ENCODE measurements at regions not wholly inside any gene's neighbourhood (a gene's known extent, or its start where the extent isn't known, plus 50 kb on each side); places are given as distances from the start of the nearest gene placed in this dataset.
"Not testable (repeated sequence)": the region's sequence is repeated elsewhere in the genome, so short reads cannot be mapped to it uniquely, and the experiment has no call there.

DNA sequence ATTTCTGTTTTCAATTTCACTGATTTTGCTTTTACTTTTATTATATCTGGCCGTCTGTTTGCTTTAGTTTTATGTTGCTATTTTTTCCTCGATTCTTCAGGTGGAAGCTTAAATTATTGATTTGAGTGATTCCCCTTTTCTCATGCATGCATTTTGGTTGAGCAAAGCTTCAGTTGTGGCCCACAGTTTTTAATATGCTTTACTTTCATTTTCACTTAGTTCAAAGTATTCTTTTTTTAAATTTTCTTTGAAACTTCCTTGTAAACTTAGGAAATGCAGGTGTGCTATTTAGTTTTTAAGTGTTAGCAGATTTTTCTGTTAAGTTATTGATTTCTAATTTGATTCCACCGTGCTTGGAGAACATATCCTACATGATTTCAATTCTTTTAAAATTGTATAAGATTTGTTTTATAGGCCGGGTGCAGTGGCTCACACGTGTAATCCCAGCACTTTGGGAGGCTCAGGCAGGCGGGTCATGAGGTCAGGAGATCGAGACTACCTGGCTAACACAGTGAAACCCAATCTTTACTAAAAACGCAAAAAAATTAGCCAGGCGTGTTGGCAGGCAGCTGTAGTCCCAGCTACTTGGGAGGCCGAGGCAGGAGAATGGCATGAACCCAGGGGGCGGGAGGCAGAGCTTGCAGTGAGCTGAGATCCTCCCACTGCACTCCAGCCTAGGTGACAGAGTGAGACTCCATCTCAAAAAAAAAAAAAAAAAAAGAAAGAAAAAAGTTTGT, 531.2 kb downstream of the KIF2B start:
- DNase-seq (ENCODE audit: low read depth in 2 of 2), result no peak

DNA sequence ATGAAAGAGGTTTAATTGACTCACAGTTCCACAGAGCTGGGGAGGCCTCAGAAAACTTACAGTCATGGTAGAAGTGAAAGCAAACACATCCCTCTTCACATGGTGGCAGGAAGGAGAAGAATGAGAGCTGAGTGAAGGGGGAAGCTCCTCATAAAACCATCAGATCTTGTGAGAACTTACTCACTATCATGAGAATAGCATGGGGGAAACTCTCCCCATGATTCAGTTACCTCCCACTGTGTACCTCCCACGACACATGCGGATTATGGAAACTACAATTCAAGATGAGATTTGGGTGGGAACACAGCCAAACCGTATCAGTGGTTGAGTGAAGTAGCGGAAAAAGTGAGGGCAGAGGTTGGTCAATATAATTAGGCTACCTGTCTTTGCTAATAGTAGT, 538.3 kb downstream of the KIF2B start:
- not testable (repeated sequence) for DNase-seq (ENCODE audit: low read depth in 2 of 2)

DNA sequence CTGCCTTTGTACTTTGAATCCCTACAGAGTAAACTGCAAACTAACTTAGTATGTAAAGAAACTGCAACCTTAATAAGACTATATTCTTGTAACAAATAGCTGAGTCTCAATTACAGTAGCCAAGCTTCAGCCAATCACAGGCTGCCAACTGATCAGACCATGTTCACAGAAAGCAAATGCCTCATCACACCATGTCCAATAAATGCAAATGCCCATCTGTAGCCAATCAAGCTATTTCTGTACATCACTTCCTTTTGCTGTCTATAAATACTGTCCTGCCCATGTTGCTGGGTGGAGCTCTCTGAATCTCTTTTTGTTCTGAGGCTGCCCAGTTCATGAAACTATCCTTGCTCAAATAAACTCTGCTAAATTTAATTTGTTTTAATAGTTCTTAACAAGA, 531.7 kb upstream of the TOM1L1 start:
- DNase-seq (ENCODE audit: low read depth in 2 of 2), result no peak

DNA sequence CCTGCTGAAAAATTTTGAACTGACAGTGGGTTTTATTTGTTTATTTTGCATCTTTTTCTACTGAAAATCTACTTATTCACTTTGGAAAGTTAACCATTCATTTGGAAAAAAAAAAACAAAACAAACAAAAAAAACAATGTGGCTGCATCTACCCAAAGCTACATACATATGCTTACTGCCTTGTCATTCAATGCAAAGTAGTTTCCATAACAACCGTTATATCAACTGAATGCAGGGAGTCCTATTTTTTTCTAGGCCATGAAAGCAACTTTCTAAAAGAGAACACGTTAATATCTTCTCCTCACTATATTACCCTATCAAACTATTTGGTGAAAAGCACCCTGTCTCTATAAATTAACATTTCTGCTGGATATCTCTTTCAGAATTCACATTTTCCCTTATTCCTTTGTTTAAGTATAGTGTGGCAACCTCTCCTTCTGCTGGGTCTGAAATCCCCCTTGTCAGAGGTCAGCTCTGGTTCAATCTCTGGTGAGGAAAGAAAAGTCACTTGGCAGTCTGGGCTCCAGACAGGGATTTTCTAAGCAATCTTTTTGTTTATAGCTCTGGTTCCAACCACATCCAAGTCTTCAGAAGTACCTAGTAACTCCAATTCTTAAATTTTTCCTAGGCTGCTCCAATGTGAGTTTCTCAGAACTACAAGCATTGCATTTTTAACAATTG, 528.4 kb upstream of the TOM1L1 start:
- no peak for DNase-seq (ENCODE audit: low read depth in 2 of 2)

DNA sequence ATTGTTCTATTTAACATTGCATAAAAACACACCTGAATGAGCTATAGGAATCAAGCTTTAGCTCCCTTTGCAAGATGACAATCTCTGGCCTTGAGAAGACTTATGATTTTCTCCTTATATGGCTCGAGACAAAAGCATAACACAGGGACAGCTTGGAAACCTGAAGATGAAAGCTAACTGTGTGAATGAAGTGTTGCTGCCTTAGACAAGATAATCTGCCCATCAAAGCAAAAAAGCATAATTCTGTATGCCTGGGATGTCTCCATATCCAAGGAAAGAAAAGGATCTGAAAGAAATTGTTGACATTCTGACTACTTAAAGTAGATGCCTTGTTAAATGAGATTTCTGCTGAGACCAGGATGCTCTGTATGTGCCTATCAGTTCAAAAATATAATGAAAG, 526.7 kb upstream of the TOM1L1 start:
- no peak for DNase-seq (ENCODE audit: low read depth in 2 of 2)

DNA sequence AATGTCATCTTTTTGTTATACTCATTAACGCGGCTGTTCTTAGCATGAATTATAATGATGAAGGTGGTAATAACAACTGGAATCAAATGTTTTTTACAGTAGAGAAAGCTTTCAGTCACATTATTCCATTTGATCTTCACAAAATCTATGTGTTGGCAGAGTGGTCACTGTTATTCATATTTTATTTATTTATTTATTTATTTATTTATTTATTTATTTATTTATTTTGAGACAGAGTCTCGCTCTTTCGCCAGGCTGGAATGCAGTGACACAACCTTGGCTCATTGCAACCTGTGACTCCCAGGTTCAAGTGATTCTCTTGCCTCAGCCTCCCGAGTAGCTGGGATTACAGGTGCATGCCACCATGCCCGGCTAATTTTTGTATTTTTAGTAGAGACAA, 524.2 kb upstream of the TOM1L1 start:
- not testable (repeated sequence) for DNase-seq (ENCODE audit: low read depth in 2 of 2)

DNA sequence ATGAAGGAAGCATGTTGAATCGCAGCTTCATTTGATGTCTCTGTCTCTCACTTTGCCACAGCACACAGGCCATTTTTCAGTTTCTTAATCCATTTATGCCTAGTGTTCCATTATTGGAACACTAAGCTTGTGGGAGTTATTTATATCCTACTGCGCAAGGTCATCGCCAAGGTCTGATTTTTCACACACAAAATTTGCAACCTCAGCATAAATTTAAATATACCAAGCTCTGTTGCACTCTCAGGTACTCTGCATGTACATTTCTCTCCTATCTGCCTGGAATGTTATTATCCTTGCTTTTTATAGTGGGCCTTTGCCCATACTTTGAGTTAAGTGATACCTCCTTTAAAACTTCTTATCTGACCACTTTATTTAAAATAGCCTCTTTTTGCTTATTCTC, 519.2 kb upstream of the TOM1L1 start:
- no peak for DNase-seq (ENCODE audit: low read depth in 2 of 2)

DNA sequence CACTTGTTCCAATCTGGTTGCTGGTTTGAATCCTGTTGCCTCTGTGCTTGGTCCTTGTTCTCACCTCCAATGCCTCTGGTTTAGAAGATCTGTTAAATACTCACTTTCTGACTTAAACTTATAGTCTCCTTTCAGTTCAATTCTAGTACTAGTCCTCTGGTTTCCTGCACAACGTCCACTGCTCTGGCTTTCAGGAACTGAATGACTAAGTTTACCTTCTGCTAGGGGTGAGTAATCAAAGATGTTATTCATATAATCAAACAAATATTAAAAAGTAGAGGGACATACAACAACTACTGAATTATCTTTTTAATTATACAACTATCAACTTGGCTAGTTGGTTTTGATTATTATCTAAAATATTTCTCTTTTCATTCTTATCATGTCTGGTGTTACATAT, 496.4 kb upstream of the TOM1L1 start:
- DNase-seq (ENCODE audit: low read depth in 2 of 2), result no peak

DNA sequence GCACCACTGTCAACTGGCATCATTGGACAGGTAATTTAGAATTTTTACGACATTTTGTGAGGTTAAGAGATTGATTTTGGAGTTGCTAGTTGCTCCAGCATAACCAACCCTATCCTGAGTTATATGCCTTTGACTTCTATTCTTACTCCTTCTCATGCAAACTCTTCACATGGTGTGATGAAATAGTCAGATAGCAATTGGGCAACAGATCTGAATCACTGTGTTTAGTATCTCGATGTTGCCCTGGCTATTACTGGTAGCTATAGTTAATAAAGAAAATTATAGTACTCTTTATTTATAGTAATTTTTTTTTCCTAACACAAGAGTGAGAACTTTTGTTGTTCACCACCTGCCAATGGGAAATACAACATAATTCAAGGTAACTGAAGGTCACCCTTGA, 494.8 kb upstream of the TOM1L1 start:
- no peak for DNase-seq (ENCODE audit: low read depth in 2 of 2)

DNA sequence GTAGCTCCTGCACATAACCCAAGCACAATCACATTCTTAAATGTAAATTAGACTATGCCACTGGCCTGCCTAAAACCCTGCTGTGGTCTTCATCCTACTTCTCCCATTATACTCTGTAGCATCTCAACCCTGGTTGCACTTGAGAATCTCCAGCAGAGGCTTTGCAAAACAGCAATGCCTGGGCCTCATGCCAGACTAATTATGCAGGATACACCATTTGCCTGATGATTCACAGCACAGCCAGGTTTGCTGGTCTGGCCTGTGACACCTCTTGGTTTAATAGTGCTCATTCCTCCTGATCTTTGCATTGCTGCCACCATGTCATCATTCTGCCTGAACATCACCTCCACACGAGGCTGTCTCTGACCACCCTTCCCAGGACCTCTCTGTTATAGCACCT, 491.9 kb upstream of the TOM1L1 start:
- no peak for DNase-seq (ENCODE audit: low read depth in 2 of 2)

DNA sequence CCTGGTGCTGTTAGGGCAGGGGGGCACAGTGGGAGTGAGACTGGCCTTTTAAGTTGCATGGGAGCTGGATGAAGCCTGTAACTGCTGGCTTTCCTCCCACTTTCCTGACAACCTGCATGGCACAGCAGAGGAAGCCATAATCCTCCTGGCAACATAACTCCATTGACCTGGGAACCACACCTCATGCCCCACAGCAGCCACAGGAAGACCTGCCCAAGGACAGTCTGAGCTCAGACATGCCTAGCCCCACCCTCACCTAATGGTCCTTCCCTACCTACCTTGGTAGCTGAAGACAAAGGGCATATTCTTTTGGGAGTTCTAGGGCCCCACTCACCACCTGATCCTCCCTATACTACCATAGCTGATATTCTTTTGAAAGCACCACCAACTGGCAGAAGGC, 482.2 kb upstream of the TOM1L1 start:
- no peak for DNase-seq (ENCODE audit: low read depth in 2 of 2)

DNA sequence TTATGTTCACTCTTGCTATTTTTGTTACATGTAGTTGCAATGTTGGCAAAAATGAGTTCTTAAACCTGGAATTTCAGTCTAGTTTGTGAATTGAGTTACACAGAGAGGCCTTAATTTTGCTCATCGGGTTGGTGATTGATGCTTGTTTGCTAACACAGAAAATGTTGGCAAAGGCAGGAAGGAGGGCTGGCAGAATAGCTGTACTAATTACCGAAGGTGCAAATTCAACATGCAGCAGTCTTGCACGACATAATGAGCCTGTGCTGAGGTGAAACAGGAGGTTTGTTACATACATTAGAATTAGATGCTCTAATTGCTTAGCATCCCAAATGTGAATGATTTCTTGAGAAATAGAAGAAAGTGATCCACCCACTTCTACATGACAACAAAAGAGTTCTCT, 475.0 kb upstream of the TOM1L1 start:
- no peak for DNase-seq (ENCODE audit: low read depth in 2 of 2)

DNA sequence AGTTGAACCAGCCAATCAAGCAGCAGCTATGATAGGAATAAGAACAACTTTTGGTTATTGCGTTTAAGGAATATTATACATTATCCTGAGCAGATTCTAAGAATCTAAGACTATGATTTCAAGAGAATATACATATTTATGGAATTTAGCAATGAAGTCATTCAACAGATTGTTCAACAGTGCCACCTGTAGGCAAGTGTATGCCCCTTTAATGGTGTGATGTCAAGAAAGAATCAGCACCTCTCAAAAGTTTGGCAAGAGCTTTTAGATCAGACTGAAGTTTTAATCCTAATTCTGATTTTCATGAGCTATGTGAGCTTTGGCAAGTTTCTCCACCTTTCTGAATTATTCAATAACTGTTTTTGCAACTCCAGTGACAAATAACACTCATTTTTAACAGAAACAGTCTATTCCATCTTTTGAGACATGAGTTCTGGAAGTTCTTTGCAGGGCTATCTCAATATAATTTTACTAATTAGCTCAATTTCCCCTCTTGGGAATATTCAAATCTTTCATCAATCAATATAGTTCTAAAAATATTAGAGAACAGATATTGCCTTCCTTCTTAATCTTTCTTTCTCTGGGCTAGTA, 474.3 kb upstream of the TOM1L1 start:
- DNase-seq (ENCODE audit: low read depth in 2 of 2), result no peak

DNA sequence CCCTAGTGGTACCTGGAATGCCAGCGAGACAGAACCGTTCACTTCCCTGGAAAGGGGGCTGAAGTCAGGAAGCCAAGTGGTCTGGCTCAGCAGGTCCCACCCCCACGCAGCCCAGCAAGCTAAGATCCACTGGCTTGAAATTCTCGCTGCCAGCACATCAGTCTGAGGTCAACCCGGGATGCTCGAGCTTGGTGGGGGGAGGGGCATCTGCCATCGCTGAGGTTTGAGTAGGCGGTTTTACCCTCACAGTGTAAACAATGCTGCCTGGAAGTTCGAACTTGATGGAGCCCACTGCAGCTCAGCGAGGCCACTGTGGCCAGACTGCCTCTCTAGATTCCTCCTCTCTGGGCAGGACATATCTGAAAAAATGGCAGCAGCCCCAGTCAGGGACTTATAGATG, 464.7 kb upstream of the TOM1L1 start:
- no peak for DNase-seq (ENCODE audit: low read depth in 2 of 2)

DNA sequence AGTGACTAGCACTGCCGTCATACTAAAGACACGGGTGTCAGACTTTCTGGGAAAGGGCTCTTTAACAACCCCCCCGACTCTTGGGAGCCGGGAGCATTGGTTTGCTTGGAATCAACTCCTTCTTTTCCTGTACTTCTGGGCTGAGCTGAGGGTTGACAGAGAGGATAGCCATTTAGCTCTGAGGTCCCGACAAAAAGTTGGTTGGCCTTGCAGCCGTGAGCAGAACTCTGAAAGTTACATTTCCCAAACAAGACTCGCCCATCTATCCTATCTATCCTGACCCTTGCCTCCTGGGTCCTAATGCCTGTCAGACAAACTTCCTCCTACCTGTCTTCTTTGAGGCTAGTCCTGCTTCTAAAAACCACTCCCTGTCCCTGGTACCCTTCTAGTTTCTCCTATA, 460.8 kb upstream of the TOM1L1 start:
- DNase-seq (ENCODE audit: low read depth in 2 of 2), result no peak

DNA sequence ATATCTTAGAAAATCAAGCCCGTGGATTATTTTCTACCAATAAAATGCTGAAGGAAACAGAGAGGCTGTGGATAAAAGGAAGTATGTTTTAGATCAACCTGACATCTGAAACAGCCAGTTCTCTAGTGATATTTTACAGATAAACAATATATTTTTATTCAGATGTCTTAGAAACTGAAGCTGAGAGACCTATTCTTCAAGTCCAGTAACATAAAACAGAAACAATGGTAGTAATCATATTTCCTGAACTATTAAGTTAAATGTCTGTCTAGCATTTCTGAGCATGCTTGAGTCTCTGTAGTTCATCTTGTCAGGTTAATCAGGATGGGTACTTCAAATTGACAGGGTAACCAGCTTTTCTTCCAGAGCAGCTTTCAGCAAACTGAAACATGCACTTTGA, 449.6 kb upstream of the TOM1L1 start:
- no peak for DNase-seq (ENCODE audit: low read depth in 2 of 2)

DNA sequence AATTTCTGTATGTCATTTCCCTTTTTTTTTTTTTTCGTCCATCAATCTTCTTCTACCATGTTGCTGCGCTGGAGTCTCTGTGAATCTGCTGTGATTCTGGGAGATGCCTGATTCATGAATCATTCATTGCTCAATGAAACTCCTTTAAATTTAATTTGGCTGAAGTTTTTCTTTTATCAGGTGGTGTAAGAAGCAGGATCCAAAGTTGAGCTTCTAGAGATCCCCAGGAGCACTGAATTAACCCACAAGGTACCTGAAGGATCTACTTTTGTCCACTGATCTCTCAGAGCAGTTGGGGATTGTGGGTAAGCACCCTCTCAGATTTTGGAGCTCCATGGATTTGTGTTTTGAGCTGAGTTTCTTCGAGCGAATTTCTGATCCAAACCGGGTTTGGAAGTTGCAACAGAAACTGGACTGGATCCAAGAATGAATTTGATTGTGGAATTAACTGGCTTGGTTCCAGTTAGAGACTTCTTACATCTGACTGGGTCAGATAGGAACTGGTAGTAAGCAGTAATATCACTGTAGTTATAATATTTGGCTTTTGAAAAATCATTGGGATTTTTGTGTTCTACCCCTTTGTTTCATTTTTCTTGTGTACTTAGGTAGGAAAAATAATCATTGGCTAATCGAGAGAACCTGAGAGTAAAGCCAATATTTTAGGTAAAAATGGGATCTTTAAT, 447.8 kb upstream of the TOM1L1 start:
- no peak for DNase-seq (ENCODE audit: low read depth in 2 of 2)

DNA sequence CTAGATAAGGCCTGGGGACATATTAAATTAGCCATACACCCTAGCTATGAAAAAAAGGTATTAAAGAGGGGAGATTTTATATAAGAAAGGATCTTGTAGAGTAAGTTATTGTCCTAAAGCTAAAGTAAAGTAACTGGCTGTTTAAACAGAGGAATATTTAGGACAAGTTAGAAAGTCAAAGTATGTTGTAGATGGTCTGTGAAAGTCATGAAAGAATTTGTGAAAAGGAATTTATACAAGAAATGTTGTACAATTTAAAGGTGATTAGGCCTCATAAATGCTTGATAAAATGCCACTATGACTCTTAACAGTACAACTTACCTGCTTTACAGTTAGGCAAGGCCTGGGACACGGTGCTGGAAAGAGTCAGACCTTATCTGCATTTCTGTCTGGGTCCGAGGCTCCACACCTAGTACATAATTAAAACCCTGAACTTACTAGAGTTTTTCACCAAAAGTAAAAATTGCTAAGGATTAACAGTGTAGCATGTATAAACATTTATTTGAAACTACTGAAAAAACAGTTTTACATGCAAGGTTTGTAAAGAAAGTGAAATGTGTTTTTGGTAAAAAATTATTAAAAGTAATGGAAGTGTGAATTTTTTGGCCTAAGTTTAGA, 445.3 kb upstream of the TOM1L1 start:
- no peak for DNase-seq (ENCODE audit: low read depth in 2 of 2)

DNA sequence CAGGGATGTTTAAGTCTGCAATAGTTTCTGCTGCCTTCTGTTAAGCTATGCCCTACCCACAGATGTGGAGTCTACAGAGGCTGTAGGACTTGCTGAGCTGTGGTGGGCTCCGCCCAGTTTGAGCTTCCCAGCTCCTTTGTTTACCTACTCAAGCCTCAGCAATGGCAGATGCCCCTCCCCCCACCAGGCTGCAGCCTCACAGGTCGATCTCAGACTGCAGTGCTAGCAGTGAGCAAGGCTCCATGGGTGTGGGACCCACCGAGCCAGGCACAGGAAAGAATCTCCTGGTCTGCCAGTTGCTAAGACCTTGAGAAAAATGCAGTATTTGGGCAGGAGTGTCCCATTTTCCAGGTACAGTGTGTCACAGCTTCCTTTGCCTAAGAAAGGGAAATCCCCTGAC, 435.2 kb upstream of the TOM1L1 start:
- not testable (repeated sequence) for DNase-seq (ENCODE audit: low read depth in 2 of 2)

DNA sequence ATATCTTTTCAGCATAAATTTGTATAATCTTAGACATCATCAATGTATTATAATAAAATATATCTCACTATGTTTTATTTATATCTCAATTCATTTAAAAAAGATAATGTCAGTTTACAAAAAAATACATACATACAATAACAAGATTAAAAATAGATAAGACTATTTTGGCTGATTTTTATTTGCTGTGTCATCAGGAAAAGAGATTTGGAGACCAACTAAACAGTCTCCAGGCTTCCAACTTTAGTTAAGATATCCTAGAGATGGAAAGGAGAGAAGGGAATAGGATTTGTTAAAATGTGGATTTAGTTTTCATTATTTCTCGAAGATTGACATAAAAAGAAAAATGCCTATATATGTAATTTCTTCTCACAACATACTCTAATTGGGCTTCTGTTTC, 433.8 kb upstream of the TOM1L1 start:
- no peak for DNase-seq (ENCODE audit: low read depth in 2 of 2)

DNA sequence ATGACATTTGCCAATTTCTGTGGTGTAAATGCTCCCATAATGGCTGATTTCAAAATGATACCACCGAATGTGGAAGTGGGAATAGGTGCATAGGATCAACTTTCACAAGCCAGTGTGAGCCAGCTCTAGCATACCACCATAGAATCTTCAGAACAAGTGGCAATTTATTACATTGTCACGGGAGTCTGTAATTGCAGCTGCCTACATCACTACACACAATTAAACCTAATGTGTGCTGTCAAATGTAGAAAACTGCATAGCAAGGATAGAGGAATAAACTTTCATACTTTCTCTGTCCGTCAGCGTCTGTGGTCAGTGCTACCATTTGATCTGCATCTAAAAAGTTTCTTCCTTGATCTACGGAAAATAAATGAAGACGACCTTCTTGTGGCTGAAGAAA, 417.8 kb upstream of the TOM1L1 start:
- no peak for DNase-seq (ENCODE audit: low read depth in 2 of 2)

DNA sequence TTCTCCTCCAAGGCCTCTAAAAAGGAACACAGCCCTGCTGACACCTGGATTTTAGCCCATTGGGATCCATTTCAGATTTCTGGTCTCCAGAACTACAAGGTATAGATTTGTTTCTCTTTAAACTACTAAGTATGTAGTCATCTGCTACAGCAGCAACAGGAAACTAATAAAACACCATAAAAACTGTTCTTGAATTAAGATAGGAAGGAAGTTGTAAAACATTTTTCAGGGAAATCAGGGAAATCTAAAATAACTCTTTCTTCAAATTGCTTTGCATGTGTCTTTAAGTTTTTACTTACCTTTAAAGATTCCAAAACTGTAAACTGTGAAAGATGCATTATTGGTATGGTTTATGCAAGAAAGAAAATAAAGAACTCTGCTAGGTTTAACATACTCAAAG, 407.0 kb upstream of the TOM1L1 start:
- no peak for DNase-seq (ENCODE audit: low read depth in 2 of 2)

Data from fibroblast of skin of left biceps (primary cell).